Islet of Langerhans (tissue), 1 donor: ENCODE measurements at regions not wholly inside any gene's neighbourhood (a gene's known extent, or its start where the extent isn't known, plus 50 kb on each side); places are given as distances from the start of the nearest gene placed in this dataset.

Experiments used
- FAIRE-seq: peaks from one replicate; lab custom pipeline; 2011; peaks lifted over from hg19 to GRCh38; lab: Jason Lieb, UNC

GRCh38 chr1:94643819-94644218 is 102.3 kb upstream of the F3 start:
- FAIRE-seq = no peak

GRCh38 chr1:94642617-94643321 is 101.2 kb upstream of the F3 start:
- FAIRE-seq = no peak

- no peak for FAIRE-seq
These were observed 100.4 kb upstream of the F3 start for GRCh38 chr1:94641990-94642389.

DNA sequence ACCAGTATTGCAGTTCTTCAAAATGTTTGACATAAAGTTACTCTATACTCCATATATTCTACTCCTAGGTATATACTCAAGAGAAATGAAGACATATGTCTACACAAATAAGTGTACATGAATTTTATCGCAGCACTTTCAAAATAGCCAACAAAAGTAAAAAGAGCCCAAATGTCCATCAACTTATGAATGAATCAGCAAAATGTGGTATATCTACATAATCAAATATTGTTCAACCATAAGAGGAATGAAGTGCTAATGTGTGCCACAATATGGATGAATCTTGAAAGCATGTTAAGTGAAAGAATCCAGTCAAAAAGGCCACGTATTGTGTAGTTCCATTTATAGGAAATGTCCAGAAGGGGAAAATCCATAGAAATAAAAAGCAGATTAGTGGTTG is 98.6 kb upstream of the F3 start:
- no peak for FAIRE-seq

- no peak for FAIRE-seq
These were observed 95.6 kb upstream of the F3 start for GRCh38 chr1:94637121-94637520.

- FAIRE-seq = no peak
These were observed 95.1 kb upstream of the F3 start for GRCh38 chr1:94636624-94637023.

- FAIRE-seq = no peak
These were observed 94.5 kb upstream of the F3 start for GRCh38 chr1:94636100-94636499.

DNA sequence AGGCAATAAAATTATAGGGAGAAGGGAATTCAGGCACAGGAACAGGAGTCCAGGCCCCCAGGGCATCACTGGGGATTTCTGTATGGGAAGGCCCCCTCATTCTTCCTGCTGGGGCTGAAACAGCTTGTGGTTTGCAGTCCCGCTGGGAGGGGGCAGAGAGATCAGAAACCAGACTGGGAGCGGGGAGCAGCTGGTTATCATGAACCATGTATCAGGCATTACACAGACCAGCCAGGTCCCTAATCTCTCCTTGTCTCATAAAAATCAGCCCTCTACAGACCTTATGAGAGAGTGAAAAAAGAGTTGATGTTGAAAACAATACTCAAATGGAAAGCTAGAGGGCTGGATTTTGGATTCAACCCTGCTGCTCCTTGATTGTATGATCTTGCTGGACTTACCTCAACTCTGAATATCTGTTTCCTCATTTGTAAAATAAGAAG is 93.4 kb upstream of the F3 start:
- FAIRE-seq = no peak

- FAIRE-seq = no peak
These were observed 91.5 kb upstream of the F3 start for GRCh38 chr1:94633051-94633450.

- no peak for FAIRE-seq
These were observed 88.0 kb upstream of the F3 start for GRCh38 chr1:94629259-94630181.

DNA sequence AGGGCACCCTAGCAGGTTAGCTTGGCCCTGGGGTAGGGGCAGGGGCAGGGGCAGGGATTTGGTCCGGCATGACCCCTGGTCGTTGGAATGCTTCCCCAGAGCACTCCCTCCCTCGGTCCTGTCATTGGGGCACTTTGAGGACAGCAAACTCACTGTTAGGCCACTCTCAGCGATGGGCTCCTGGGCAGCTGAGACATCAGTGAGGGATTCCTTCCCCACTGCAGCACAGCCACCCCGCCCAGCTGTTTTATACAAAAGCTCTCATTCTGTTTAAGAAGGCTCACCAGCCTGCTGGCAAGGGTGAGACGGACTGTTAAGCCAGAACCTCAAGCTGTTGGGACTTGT is 86.9 kb upstream of the F3 start:
- no peak for FAIRE-seq

GRCh38 chr1:94627771-94628498 is 86.4 kb upstream of the F3 start:
- FAIRE-seq = no peak

DNA sequence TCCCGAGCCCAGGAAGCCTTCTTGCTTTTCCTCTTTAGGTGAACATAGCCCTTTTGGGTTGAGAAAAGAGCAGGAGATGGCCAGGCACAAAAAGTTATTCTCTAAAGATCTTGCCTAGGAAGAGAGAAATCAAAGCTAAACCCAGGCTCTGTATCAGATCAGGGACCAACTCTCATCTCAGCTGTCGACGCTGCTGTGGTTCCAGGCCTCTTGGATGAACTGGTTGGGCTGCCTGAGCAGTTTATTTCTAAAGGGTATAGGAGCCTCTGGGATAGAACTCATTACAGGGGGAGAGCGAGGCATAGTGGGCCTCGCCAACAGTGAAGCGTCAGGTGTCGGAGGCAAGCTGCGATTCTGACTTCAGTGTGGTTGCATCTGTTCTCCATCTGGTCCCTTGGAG is 82.6 kb upstream of the F3 start:
- FAIRE-seq = no peak

GRCh38 chr1:94623560-94624148 is 82.1 kb upstream of the F3 start:
- no peak for FAIRE-seq

- no peak for FAIRE-seq
These were observed 81.2 kb upstream of the F3 start for GRCh38 chr1:94622757-94623156.

GRCh38 chr1:94621802-94622201 is 80.2 kb upstream of the F3 start:
- FAIRE-seq = no peak

GRCh38 chr1:94621395-94621794 is 79.8 kb upstream of the F3 start:
- no peak for FAIRE-seq

GRCh38 chr1:94620345-94621031 is 78.9 kb upstream of the F3 start:
- FAIRE-seq = no peak

DNA sequence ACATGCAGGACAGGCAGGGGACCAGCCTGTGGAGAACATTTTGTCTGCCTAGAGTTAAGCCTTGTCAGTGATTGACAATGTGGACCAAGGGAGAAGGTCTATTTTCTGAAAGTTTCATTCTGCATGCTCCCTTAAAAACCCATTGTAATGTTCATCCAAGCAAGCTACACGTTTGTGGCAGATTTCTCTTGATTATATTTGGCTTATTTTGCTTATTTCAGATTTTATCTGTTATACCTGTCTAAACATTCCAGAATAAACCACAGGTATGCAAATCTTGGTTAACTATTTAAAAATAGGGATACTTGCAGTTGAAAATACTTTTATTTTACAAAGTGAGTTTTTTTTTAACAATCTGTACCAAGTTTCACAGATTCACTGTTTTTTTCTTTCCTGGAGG is 78.2 kb upstream of the F3 start:
- no peak for FAIRE-seq

GRCh38 chr1:94617957-94618739 is 76.6 kb upstream of the F3 start:
- no peak for FAIRE-seq

DNA sequence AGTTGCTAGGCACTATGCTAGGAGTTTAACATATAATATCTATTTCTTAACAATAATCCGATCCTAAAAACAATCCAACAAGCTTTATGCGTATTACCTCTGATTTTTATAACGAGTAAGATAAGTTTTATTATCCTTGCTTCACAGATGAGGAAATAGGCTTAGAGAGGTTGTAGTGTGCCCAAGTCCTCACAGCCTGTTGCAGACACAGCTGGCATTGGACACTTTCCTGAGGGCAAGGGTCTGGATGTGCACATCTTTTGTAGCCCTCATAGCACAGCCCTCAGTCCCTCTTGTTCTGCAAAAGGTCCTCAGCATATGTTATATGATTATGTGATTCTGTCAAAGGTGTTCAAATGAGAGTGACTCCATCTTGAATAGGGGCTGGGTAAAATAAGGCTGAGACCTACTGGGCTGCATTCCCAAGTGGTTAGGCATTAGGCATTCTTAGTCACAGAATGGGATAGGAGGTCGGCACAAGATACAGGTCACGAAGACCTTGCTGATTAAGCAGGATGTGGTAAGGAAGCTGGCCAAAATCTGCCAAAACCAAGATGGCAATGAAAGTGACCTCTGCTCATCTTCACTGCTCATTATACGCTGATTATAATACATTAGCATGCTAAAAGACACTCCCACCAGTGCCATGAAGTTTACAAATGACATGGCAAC is 75.7 kb upstream of the F3 start:
- no peak for FAIRE-seq
